ENCODE measurements at regions not wholly inside any gene's neighbourhood (a gene's known extent, or its start where the extent isn't known, plus 50 kb on each side); places are given as distances from the start of the nearest gene placed in this dataset.

DNA sequence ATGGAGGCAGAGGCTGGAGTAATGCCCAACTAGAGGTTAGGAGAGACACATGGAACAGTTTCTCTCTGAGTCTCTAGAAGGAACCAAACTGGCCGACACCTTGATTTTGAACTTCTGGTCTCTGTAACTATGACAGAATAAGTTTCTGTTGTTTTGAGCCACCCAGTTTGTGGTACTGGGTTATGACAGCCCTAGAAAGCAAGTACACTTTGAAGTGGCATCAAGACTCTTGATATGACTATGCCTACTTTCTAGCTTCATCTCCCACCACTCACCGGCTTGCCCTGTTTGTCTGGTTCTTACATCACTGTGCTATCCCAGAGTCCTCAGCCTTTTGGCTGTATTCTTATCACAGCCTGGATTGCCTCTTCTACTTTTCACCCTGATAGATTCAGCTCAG is 230.3 kb upstream of the USP24 start:
- 95% methylated on average over 2 of the region's 2 CpGs for WGBS (ENCODE audit: missing lambda C conversion rate)
- CTCF ChIA-PET: interaction anchor here (1.6 to 1.8 kb wide), 2 partner anchors 19 to 61 kb away, joined by 4 to 6 read pairs; no protein-coding TSS in a partner anchor

DNA sequence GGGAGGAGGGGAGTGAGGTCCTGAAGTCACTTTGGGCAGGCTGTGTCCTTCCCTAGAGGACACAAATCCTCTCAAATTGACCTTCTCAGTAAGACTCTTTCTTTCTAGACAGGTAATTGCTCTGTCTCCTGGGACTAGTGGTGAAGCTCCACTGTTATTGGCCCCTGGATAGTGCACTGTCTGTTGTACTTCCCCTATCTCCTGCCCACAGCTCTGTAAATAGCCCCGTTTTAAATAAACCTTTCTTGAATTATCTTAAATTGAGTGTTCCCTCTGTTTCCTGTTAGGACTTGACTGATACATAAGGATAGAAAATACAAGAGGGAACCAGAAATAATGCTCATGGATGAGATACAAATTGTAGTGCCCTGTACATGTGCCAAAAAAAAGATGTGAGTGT is 229.5 kb upstream of the USP24 start:
- FAIRE-seq: no peak
- CTCF ChIA-PET: interaction anchor here (1.2 to 1.8 kb wide), 3 partner anchors 20 to 156 kb away, joined by 3 to 6 read pairs (median 4); no protein-coding TSS in a partner anchor
- TF ChIP-seq, protein P1, sequence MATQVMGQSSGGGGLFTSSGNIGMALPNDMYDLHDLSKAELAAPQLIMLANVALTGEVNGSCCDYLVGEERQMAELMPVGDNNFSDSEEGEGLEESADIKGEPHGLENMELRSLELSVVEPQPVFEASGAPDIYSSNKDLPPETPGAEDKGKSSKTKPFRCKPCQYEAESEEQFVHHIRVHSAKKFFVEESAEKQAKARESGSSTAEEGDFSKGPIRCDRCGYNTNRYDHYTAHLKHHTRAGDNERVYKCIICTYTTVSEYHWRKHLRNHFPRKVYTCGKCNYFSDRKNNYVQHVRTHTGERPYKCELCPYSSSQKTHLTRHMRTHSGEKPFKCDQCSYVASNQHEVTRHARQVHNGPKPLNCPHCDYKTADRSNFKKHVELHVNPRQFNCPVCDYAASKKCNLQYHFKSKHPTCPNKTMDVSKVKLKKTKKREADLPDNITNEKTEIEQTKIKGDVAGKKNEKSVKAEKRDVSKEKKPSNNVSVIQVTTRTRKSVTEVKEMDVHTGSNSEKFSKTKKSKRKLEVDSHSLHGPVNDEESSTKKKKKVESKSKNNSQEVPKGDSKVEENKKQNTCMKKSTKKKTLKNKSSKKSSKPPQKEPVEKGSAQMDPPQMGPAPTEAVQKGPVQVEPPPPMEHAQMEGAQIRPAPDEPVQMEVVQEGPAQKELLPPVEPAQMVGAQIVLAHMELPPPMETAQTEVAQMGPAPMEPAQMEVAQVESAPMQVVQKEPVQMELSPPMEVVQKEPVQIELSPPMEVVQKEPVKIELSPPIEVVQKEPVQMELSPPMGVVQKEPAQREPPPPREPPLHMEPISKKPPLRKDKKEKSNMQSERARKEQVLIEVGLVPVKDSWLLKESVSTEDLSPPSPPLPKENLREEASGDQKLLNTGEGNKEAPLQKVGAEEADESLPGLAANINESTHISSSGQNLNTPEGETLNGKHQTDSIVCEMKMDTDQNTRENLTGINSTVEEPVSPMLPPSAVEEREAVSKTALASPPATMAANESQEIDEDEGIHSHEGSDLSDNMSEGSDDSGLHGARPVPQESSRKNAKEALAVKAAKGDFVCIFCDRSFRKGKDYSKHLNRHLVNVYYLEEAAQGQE (IDR thresholded peaks at IDR 0.05): no peak
- TF ChIP-seq MYC (IDR thresholded peaks at IDR 0.05; ENCODE audit: borderline replicate concordance, low read length) (no peak), HOXA7 (CRISPR knock-in tag; IDR thresholded peaks at IDR 0.05) (no peak), RFX5 (IDR thresholded peaks at IDR 0.05) (no peak), EP300 (IDR thresholded peaks at IDR 0.05) (no peak), GATA3 (IDR thresholded peaks at IDR 0.05; ENCODE audit: borderline replicate concordance) (no peak), ESRRA (IDR thresholded peaks at IDR 0.05; ENCODE audit: borderline replicate concordance, low read length) (no peak), CEBPB (IDR thresholded peaks at IDR 0.05) (no peak)
- TF ChIP-seq, protein P2, sequence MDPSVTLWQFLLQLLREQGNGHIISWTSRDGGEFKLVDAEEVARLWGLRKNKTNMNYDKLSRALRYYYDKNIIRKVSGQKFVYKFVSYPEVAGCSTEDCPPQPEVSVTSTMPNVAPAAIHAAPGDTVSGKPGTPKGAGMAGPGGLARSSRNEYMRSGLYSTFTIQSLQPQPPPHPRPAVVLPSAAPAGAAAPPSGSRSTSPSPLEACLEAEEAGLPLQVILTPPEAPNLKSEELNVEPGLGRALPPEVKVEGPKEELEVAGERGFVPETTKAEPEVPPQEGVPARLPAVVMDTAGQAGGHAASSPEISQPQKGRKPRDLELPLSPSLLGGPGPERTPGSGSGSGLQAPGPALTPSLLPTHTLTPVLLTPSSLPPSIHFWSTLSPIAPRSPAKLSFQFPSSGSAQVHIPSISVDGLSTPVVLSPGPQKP (IDR thresholded peaks at IDR 0.05; ENCODE audit: low read depth, low read length): no peak
- TF ChIP-seq, protein P3, sequence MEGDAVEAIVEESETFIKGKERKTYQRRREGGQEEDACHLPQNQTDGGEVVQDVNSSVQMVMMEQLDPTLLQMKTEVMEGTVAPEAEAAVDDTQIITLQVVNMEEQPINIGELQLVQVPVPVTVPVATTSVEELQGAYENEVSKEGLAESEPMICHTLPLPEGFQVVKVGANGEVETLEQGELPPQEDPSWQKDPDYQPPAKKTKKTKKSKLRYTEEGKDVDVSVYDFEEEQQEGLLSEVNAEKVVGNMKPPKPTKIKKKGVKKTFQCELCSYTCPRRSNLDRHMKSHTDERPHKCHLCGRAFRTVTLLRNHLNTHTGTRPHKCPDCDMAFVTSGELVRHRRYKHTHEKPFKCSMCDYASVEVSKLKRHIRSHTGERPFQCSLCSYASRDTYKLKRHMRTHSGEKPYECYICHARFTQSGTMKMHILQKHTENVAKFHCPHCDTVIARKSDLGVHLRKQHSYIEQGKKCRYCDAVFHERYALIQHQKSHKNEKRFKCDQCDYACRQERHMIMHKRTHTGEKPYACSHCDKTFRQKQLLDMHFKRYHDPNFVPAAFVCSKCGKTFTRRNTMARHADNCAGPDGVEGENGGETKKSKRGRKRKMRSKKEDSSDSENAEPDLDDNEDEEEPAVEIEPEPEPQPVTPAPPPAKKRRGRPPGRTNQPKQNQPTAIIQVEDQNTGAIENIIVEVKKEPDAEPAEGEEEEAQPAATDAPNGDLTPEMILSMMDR (IDR thresholded peaks at IDR 0.05): no peak

More for the DNA sequence above, 230.3 kb upstream of the USP24 start:
- no peak overlapping the region for H3K4me3 ChIP-seq
- POLR2A ChIA-PET: no interaction called here
- DNase-seq (ENCODE audit: low read depth in 1 of 2, low spot score in 1 of 2): no peak
- FAIRE-seq: no peak
- no peak overlapping the region for H3K4me2 ChIP-seq
- peaks cover 4% of the 10 kb centered on the region; the same call in 2 of the 3 replicates for H3K9me3 ChIP-seq
- ATAC-seq: no peak
- peak overlapping the region; percentile 81 to 95 for H3K27ac ChIP-seq
- TF ChIP-seq, protein P4, sequence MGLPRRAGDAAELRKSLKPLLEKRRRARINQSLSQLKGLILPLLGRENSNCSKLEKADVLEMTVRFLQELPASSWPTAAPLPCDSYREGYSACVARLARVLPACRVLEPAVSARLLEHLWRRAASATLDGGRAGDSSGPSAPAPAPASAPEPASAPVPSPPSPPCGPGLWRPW (IDR thresholded peaks at IDR 0.05): no peak
- TF ChIP-seq, protein P1 (IDR thresholded peaks at IDR 0.05): no peak
- TF ChIP-seq, protein P5, sequence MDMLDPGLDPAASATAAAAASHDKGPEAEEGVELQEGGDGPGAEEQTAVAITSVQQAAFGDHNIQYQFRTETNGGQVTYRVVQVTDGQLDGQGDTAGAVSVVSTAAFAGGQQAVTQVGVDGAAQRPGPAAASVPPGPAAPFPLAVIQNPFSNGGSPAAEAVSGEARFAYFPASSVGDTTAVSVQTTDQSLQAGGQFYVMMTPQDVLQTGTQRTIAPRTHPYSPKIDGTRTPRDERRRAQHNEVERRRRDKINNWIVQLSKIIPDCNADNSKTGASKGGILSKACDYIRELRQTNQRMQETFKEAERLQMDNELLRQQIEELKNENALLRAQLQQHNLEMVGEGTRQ (IDR thresholded peaks at IDR 0.05): no peak
- TF ChIP-seq CHD4 (IDR thresholded peaks at IDR 0.05; ENCODE audit: borderline replicate concordance) (no peak), BHLHE40 (IDR thresholded peaks at IDR 0.05; ENCODE audit: low read depth, low read length) (no peak), HOXA7 (CRISPR knock-in tag; IDR thresholded peaks at IDR 0.05) (no peak), ESRRA (IDR thresholded peaks at IDR 0.05; ENCODE audit: borderline replicate concordance, low read length) (no peak), POLR2AphosphoS2 (conservative IDR thresholded peaks at IDR 0.05; ENCODE audit: low read length) (no peak), HOXB5 (CRISPR knock-in tag; IDR thresholded peaks at IDR 0.05) (no peak), HOXB13 (CRISPR knock-in tag; IDR thresholded peaks at IDR 0.05; ENCODE audit: low read depth) (no peak), MAZ (IDR thresholded peaks at IDR 0.05; ENCODE audit: borderline replicate concordance, low read depth, low read length) (no peak), ZC3H11A (IDR thresholded peaks at IDR 0.05) (no peak), NPAS2 (CRISPR knock-in tag; IDR thresholded peaks at IDR 0.05; ENCODE audit: borderline replicate concordance) (no peak)
- TF ChIP-seq, protein P2 (IDR thresholded peaks at IDR 0.05; ENCODE audit: low read depth, low read length): no peak
- TF ChIP-seq, protein P6, sequence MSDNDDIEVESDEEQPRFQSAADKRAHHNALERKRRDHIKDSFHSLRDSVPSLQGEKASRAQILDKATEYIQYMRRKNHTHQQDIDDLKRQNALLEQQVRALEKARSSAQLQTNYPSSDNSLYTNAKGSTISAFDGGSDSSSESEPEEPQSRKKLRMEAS (IDR thresholded peaks at IDR 0.05): no peak
- H3K4me1 ChIP-seq: peaks cover 54% of the 10 kb centered on the region

More for the DNA sequence above, 229.5 kb upstream of the USP24 start:
- H3K27ac ChIP-seq: peak overlapping the region; percentile 81 to 95
- no peak for ATAC-seq
- H3K9me3 ChIP-seq: peaks cover 4% of the 10 kb centered on the region; the same call in 1 of the 3 replicates
- POLR2A ChIA-PET: interaction anchor here (1.7 kb wide), 1 partner anchor 15 kb away, joined by 4 read pairs; no protein-coding TSS in a partner anchor
- peaks cover 54% of the 10 kb centered on the region for H3K4me1 ChIP-seq
- no peak overlapping the region; the same call in 2 of the 3 replicates for H3K4me2 ChIP-seq
- DNase-seq (ENCODE audit: low read depth in 1 of 2, low spot score in 1 of 2): no peak
- H3K4me3 ChIP-seq: no peak overlapping the region
- 94% methylated on average over 1 of the region's 1 CpG for WGBS (ENCODE audit: missing lambda C conversion rate)
